ENCODE measurements at regions not wholly inside any gene's neighbourhood (a gene's known extent, or its start where the extent isn't known, plus 50 kb on each side); places are given as distances from the start of the nearest gene placed in this dataset.

- ChIA-PET POLR2A (no interaction called here), CTCF (no interaction called here)
- no peak overlapping the region for H3K4me3 Mint-ChIP-seq
- no peak for DNase-seq
- H3K27me3 Mint-ChIP-seq, result peaks cover 1% of the 10 kb centered on the region
- ATAC-seq (ENCODE audit: low read depth), result no peak
- intact Hi-C loops (cut with micrococcal nuclease), result no loop called here
- H3K4me1 Mint-ChIP-seq, result no peaks in the 10 kb centered on the region
- H3K9me3 Mint-ChIP-seq, result no peaks in the 10 kb centered on the region
- H3K36me3 Mint-ChIP-seq (ENCODE audit: low read depth), result no peaks in the 10 kb centered on the region
- no peak overlapping the region for H3K27ac Mint-ChIP-seq
- no peak for TF ChIP-seq CTCF (IDR thresholded peaks at IDR 0.05)
Observed at GRCh38 chr10:71068861-71069271, 143.5 kb upstream of the UNC5B start.

GRCh38 chr10:71069909-71070666, 142.3 kb upstream of the UNC5B start:
- Mint-ChIP-seq H3K9me3 (no peaks in the 10 kb centered on the region), H3K4me3 (no peak overlapping the region), H3K27me3 (peaks cover 1% of the 10 kb centered on the region), H3K4me1 (no peaks in the 10 kb centered on the region), H3K27ac (no peak overlapping the region), H3K36me3 (ENCODE audit: low read depth) (no peaks in the 10 kb centered on the region)
- ATAC-seq (ENCODE audit: low read depth), result no peak
- ChIA-PET POLR2A (no interaction called here), CTCF (no interaction called here)
- intact Hi-C loops (cut with micrococcal nuclease), result no loop called here
- DNase-seq, result no peak
- TF ChIP-seq CTCF (IDR thresholded peaks at IDR 0.05), result no peak

- ATAC-seq (ENCODE audit: low read depth) (no peak), DNase-seq (no peak)
- CTCF ChIA-PET, result no interaction called here
- Mint-ChIP-seq H3K27ac (no peak overlapping the region), H3K27me3 (peaks cover 1% of the 10 kb centered on the region), H3K9me3 (no peaks in the 10 kb centered on the region), H3K4me3 (no peak overlapping the region), H3K36me3 (ENCODE audit: low read depth) (no peaks in the 10 kb centered on the region), H3K4me1 (no peaks in the 10 kb centered on the region)
- intact Hi-C loops (cut with micrococcal nuclease), result no loop called here
- TF ChIP-seq CTCF (IDR thresholded peaks at IDR 0.05), result no peak
- POLR2A ChIA-PET, result no interaction called here
Observed at GRCh38 chr10:71070741-71071140, 141.6 kb upstream of the UNC5B start.

GRCh38 chr10:71072131-71072822, 140.1 kb upstream of the UNC5B start:
- intact Hi-C loops (cut with micrococcal nuclease), result no loop called here
- ATAC-seq (ENCODE audit: low read depth) (no peak), DNase-seq (no peak)
- Mint-ChIP-seq H3K36me3 (ENCODE audit: low read depth) (no peaks in the 10 kb centered on the region), H3K9me3 (no peaks in the 10 kb centered on the region), H3K27ac (no peak overlapping the region), H3K27me3 (peaks cover 1% of the 10 kb centered on the region), H3K4me3 (no peak overlapping the region), H3K4me1 (no peaks in the 10 kb centered on the region)
- ChIA-PET POLR2A (no interaction called here), CTCF (no interaction called here)
- no peak for TF ChIP-seq CTCF (IDR thresholded peaks at IDR 0.05)

GRCh38 chr10:71072823-71073210, 139.6 kb upstream of the UNC5B start:
- Mint-ChIP-seq H3K4me1 (no peaks in the 10 kb centered on the region), H3K9me3 (no peaks in the 10 kb centered on the region), H3K27ac (no peak overlapping the region), H3K4me3 (no peak overlapping the region), H3K27me3 (peaks cover under 1% of the 10 kb centered on the region), H3K36me3 (ENCODE audit: low read depth) (no peaks in the 10 kb centered on the region)
- DNase-seq (no peak), ATAC-seq (ENCODE audit: low read depth) (no peak)
- ChIA-PET POLR2A (no interaction called here), CTCF (no interaction called here)
- intact Hi-C loops (cut with micrococcal nuclease), result no loop called here
- no peak for TF ChIP-seq CTCF (IDR thresholded peaks at IDR 0.05)
